H1 (cell line): ENCODE measurements at regions not wholly inside any gene's neighbourhood (a gene's known extent, or its start where the extent isn't known, plus 50 kb on each side); places are given as distances from the start of the nearest gene placed in this dataset.

Experiments
- CEBPB ChIP-seq: IDR thresholded peaks from 2 replicates; pipeline ENCODE4 v1.6.1; 2012; ENCODE audit warnings: low read depth, low read length
- CREB1 ChIP-seq: IDR thresholded peaks from 2 replicates; pipeline ENCODE4 v1.6.1; 2012; ENCODE audit warnings: inconsistent platforms
- SAP30 ChIP-seq: fragments of 300-600 bp; sonication (generic); IDR thresholded peaks from 2 replicates; pipeline ENCODE4 v1.7.1; 2012; ENCODE audit warnings: low read length, moderate library complexity, mild to moderate bottlenecking, inconsistent platforms; ENCODE audit not compliant: insufficient read depth, insufficient replicate concordance
- TAF1 ChIP-seq: IDR thresholded peaks from 2 replicates; pipeline ENCODE4 v1.6.1; 2011; ENCODE audit warnings: mild to moderate bottlenecking, low read depth, low read length
- TCF12 ChIP-seq: IDR thresholded peaks from 2 replicates; pipeline ENCODE4 v1.6.1; 2011; ENCODE audit warnings: low read depth, mild to moderate bottlenecking, low read length

DNA sequence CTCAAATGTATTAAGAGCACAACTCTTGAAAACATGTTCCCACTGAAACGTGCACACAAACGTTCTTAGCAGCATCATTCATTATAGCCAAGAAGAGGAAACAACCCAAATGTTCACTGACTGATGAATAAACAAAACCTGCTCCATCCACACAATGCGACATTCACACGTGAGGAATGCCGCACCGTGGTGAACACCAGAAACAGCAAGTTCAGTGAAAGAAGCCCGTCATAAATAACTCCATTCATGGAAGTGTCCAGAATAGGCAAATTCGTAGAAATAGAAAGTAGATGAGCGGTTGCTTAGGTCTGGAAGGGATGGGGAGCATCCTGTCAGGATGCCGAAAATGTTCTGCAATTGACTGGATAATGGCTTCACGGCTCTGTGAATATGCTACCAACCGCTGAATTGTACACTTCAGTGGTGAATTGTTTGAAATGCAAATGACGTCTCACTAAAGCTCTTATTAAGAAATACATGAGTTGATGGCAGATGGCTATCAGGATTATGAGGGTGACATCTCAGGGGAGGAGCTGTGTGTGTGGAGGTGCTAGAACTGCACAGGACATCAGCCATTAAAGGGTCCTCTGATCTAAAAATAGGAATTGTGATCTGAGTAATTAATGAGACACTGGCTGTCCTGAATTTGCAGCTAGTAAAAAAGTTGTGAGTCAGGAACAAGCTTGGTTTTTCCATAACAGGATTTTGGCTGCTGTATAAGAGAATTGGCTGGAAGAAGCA lies 771.0 kb downstream of the KCNJ18 start:
- TF ChIP-seq SAP30 (no peak), TCF12 (no peak), CREB1 (no peak), TAF1 (no peak), CEBPB (no peak)
